Loucy (cell line): ENCODE measurements at regions not wholly inside any gene's neighbourhood (a gene's known extent, or its start where the extent isn't known, plus 50 kb on each side); places are given as distances from the start of the nearest gene placed in this dataset.

Experiments
- EZH2phosphoT487 ChIP-seq: fragments of 200-600 bp; IDR thresholded peaks from 2 replicates; pipeline ENCODE4 v1.6.1; 2018; ENCODE audit warnings: antibody characterized with exemption, mild to moderate bottlenecking, moderate library complexity, borderline replicate concordance
- TF ChIP-seq, protein P1 (sequence below): fragments of 200-600 bp; sonication (generic); conservative IDR thresholded peaks from 2 replicates; pipeline ENCODE4 v1.5.1; 2014; ENCODE audit warnings: mild to moderate bottlenecking, antibody characterized with exemption, low read length

DNA sequence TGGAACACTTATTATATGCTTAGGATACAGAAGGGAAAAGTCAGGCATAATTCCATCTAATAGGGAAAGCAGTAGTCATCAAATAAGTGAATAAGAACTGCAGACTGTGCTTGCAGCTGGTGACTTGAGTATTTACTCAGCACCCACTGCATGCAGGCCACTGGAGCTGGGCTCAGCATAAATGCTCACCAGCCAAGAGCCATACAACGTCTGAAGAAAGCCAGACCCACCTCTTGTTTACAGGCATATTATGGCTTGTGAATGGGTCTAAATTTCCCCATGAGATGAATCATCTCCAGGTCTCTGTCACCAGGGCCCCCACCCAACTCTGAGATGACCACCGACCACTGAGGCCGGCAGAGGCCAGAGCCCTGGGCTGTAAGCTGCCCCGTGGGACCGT lies 123.8 kb upstream of the PKDCC start:
- TF ChIP-seq, protein P1, sequence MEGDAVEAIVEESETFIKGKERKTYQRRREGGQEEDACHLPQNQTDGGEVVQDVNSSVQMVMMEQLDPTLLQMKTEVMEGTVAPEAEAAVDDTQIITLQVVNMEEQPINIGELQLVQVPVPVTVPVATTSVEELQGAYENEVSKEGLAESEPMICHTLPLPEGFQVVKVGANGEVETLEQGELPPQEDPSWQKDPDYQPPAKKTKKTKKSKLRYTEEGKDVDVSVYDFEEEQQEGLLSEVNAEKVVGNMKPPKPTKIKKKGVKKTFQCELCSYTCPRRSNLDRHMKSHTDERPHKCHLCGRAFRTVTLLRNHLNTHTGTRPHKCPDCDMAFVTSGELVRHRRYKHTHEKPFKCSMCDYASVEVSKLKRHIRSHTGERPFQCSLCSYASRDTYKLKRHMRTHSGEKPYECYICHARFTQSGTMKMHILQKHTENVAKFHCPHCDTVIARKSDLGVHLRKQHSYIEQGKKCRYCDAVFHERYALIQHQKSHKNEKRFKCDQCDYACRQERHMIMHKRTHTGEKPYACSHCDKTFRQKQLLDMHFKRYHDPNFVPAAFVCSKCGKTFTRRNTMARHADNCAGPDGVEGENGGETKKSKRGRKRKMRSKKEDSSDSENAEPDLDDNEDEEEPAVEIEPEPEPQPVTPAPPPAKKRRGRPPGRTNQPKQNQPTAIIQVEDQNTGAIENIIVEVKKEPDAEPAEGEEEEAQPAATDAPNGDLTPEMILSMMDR: no peak
- TF ChIP-seq EZH2phosphoT487: no peak
